ENCODE measurements at regions not wholly inside any gene's neighbourhood (a gene's known extent, or its start where the extent isn't known, plus 50 kb on each side); places are given as distances from the start of the nearest gene placed in this dataset.

DNA sequence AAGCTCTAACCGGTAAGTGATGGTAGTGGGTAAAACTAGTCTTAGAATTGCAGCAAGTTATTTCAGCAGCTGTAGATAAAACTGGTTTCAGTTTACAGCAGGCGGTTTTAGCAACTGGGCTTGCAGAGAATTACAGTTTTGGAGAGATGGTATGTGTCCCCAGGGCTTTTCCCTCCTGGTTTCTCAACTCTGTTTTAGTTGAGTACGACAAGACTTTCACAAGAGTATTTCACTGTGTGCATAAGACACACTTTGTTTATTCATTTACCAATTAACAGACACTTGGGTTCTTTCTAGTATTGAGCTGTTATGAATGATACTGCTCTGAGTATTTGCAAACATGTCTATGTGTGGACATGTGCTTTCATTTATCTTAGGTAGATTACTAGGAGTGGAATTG lies 65.6 kb upstream of the RFX8 start:
- Histone ChIP-seq H2AFZ (no peak overlapping the region), H3K4me3 (ENCODE audit: low read depth, low read length) (no peak overlapping the region), H3K79me2 (no peaks in the 10 kb centered on the region), H3K27me3 (ENCODE audit: control insufficient read depth, insufficient read depth, low read length) (no peaks in the 10 kb centered on the region), H3K27ac (no peak overlapping the region), H3K4me2 (ENCODE audit: low read length) (no peak overlapping the region), H3K36me3 (ENCODE audit: control insufficient read depth, insufficient read depth, low read length) (no peaks in the 10 kb centered on the region), H3K4me1 (no peaks in the 10 kb centered on the region), H3K9me3 (ENCODE audit: control insufficient read depth, low read length) (no peaks in the 10 kb centered on the region), H3K9ac (no peak overlapping the region)
- TF ChIP-seq, protein P1, sequence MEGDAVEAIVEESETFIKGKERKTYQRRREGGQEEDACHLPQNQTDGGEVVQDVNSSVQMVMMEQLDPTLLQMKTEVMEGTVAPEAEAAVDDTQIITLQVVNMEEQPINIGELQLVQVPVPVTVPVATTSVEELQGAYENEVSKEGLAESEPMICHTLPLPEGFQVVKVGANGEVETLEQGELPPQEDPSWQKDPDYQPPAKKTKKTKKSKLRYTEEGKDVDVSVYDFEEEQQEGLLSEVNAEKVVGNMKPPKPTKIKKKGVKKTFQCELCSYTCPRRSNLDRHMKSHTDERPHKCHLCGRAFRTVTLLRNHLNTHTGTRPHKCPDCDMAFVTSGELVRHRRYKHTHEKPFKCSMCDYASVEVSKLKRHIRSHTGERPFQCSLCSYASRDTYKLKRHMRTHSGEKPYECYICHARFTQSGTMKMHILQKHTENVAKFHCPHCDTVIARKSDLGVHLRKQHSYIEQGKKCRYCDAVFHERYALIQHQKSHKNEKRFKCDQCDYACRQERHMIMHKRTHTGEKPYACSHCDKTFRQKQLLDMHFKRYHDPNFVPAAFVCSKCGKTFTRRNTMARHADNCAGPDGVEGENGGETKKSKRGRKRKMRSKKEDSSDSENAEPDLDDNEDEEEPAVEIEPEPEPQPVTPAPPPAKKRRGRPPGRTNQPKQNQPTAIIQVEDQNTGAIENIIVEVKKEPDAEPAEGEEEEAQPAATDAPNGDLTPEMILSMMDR (IDR thresholded peaks at IDR 0.05) = no peak

DNA sequence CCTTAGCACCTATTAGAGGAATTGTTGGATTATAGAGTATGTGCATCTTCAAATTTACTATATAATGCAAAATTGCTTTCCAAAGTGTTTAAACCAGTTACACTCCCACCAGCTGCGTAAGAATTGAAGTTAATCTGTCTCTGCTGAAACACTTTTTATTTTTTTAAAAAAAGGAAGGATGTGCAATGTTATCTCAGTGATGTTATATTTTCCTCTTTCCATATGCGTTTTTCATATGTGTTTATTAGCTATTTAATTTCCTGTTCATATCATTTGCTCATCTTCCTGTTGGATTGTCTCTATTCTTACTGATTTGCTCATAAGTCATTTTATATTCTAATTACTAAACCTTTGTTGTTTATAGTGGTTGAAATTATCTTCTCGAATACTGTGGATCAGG lies 63.2 kb upstream of the RFX8 start:
- Histone ChIP-seq H3K27ac (no peak overlapping the region), H2AFZ (no peak overlapping the region), H3K4me2 (ENCODE audit: low read length) (no peak overlapping the region), H3K36me3 (ENCODE audit: control insufficient read depth, insufficient read depth, low read length) (no peaks in the 10 kb centered on the region), H3K4me3 (ENCODE audit: low read depth, low read length) (no peak overlapping the region), H3K9ac (no peak overlapping the region), H3K79me2 (no peaks in the 10 kb centered on the region), H3K4me1 (no peaks in the 10 kb centered on the region), H3K27me3 (ENCODE audit: control insufficient read depth, insufficient read depth, low read length) (no peaks in the 10 kb centered on the region), H3K9me3 (ENCODE audit: control insufficient read depth, low read length) (no peaks in the 10 kb centered on the region)
- TF ChIP-seq, protein P1 (IDR thresholded peaks at IDR 0.05) = no peak

DNA sequence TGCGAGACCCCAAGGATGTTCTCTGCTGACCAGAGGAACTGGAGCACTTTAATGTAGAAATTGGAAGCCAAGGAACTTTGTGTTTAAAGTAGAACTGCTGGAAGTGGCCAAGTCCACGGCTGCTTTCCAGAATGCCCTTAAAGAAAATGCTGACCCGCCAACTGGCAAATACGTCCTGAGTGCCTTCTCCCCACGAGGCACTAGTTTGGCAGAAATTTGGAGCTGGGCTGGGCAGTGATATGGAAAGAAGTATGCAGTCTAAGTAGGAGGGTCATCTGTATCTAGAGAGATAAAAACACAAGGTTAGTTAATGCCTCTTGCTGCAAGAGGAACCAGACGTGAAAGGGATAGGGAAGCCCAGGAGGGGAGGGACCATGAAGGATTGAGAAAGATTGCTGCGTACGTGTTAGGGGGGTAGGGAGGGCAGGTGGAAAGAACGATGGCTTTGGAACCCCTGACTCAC lies 59.3 kb upstream of the RFX8 start:
- H3K9ac ChIP-seq = no peak overlapping the region
- no peaks in the 10 kb centered on the region for H3K36me3 ChIP-seq (ENCODE audit: control insufficient read depth, insufficient read depth, low read length)
- H3K4me2 ChIP-seq (ENCODE audit: low read length) = peak overlapping the region; percentile 42
- peak overlapping the region; percentile 29 for H2AFZ ChIP-seq
- H3K27ac ChIP-seq = no peak overlapping the region
- no peaks in the 10 kb centered on the region for H3K27me3 ChIP-seq (ENCODE audit: control insufficient read depth, insufficient read depth, low read length)
- TF ChIP-seq, protein P1 (IDR thresholded peaks at IDR 0.05) = no peak
- no peaks in the 10 kb centered on the region for H3K79me2 ChIP-seq
- H3K4me1 ChIP-seq = no peaks in the 10 kb centered on the region
- H3K4me3 ChIP-seq (ENCODE audit: low read depth, low read length) = no peak overlapping the region
- H3K9me3 ChIP-seq (ENCODE audit: control insufficient read depth, low read length) = no peaks in the 10 kb centered on the region

DNA sequence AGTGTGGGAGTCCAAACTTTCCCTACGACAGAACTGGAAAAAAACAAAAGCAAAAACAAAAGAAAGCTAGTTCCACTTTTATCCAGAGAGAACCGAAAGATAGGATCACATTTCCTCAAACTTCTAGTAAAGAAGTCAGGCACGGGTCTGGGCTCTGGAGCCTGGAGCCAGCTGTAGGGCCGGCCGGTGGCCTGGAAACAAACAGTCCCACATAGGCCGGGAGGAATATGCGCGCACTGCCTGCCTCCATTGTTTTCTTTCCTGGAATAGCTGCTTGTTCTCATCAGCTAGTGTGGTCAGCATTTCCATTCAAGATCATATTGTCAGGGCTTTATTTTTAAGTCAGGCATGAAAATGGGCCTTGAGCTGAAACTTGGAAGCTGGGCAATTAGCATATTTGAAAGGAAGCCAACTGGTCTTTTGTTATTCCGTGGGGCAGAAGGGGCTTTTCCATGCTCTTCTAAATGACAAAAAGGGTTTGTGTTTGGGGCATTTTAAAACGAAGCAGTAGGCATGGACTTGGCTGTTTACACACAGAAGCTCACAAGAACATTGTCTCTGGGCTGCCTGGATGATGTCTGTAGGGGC lies 58.7 kb upstream of the RFX8 start:
- Histone ChIP-seq H3K4me3 (ENCODE audit: low read depth, low read length) (no peak overlapping the region), H3K9me3 (ENCODE audit: control insufficient read depth, low read length) (no peaks in the 10 kb centered on the region), H3K79me2 (no peaks in the 10 kb centered on the region), H3K36me3 (ENCODE audit: control insufficient read depth, insufficient read depth, low read length) (no peaks in the 10 kb centered on the region), H3K4me2 (ENCODE audit: low read length) (peak overlapping the region; percentile 42), H3K27ac (no peak overlapping the region), H3K4me1 (no peaks in the 10 kb centered on the region), H3K9ac (no peak overlapping the region), H3K27me3 (ENCODE audit: control insufficient read depth, insufficient read depth, low read length) (no peaks in the 10 kb centered on the region), H2AFZ (peak overlapping the region; percentile 29)
- TF ChIP-seq, protein P1 (IDR thresholded peaks at IDR 0.05) = no peak

DNA sequence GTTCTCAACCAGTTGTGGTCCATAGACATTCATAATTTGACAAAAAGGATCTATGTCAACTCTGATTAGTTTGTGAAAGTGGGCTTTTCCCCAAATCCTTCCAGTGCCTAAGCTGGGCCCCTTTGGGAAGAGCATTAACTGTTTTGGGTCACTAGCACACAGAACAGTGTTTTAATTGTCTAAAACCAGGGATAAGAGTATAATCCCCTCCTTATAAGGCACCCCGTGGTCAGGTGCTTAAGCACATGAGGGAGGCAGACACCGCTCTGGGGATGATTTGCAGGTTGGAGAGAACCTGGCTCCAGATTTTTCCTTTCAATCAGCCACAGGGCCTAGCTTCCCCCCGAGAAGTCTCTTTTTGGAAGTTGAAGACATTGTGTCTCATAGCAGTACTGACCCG lies 53.6 kb upstream of the RFX8 start:
- no peaks in the 10 kb centered on the region for H3K27me3 ChIP-seq (ENCODE audit: control insufficient read depth, insufficient read depth, low read length)
- H3K27ac ChIP-seq = no peak overlapping the region
- H3K9ac ChIP-seq = no peak overlapping the region
- H3K4me1 ChIP-seq = no peaks in the 10 kb centered on the region
- H3K4me2 ChIP-seq (ENCODE audit: low read length) = no peak overlapping the region
- H3K9me3 ChIP-seq (ENCODE audit: control insufficient read depth, low read length) = no peaks in the 10 kb centered on the region
- H3K36me3 ChIP-seq (ENCODE audit: control insufficient read depth, insufficient read depth, low read length) = no peaks in the 10 kb centered on the region
- TF ChIP-seq, protein P1 (IDR thresholded peaks at IDR 0.05) = no peak
- no peak overlapping the region for H3K4me3 ChIP-seq (ENCODE audit: low read depth, low read length)
- no peak overlapping the region for H2AFZ ChIP-seq
- no peaks in the 10 kb centered on the region for H3K79me2 ChIP-seq
